ENCODE measurements at regions not wholly inside any gene's neighbourhood (a gene's known extent, or its start where the extent isn't known, plus 50 kb on each side); places are given as distances from the start of the nearest gene placed in this dataset.

GRCh38 chr1:82836973-82837680, 1036.4 kb downstream of the ADGRL2 start:
- TF ChIP-seq CTCF (IDR thresholded peaks at IDR 0.05) = no peak

DNA sequence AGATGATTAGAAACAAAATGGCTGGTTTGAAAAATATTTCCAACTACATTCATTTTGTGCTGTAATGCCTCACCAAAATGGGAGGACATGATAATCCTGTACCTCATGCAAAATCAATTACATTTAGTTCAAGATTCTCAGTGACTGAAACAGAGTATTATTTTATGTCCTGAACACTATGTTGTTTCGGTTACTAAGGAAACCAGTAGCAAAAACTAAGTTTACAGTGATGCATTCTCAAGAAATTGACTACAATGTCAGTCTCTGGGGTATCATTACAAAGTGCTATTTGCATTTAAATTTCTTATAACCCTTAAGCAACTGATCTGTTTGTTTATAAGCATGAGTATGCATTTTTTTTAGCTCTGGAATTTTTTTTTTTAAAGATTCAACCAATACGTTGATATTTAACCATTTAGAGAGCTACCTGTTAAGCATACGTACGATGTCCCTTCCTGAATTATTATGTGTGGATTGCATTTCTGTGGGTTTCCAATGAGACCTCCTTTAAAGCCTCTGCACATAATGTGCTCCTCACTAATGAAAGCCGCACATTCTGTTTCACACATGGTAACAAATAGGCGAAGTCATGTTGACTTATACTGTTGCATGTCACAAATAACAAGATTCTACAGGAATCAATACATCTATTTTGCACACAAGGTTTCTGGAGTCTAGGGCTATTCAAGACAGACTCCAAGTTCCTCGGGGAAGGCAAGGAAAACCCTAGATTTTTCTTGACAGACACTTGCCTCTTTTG, 1035.7 kb downstream of the ADGRL2 start:
- no peak for TF ChIP-seq CTCF (IDR thresholded peaks at IDR 0.05)

GRCh38 chr1:82830690-82831380, 1030.1 kb downstream of the ADGRL2 start:
- TF ChIP-seq CTCF (IDR thresholded peaks at IDR 0.05) = no peak

DNA sequence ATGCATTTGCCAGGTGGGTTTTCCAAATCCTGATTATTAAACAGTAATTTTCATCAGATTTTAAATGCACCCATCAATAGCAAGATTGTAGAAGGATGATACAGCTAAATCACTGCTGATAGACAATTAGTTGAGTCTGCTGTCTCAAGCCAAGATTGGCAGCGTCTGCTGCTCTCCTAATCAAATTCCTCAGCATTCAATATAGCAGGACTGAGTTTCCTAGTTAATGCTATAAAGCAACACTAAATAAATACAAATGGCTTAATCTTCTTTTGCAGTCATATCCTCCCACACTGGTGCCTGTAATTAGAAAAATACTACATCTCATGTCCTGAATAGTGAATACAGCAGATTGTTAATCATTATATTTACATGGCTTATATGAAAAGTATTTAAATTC, 1028.8 kb downstream of the ADGRL2 start:
- no peak for TF ChIP-seq CTCF (IDR thresholded peaks at IDR 0.05)

GRCh38 chr1:82823876-82824275, 1023.1 kb downstream of the ADGRL2 start:
- no peak for TF ChIP-seq CTCF (IDR thresholded peaks at IDR 0.05)

- no peak for TF ChIP-seq CTCF (IDR thresholded peaks at IDR 0.05)
Observed at GRCh38 chr1:82820816-82821215, 1020.1 kb downstream of the ADGRL2 start.

GRCh38 chr1:82819234-82819633, 1018.5 kb downstream of the ADGRL2 start:
- no peak for TF ChIP-seq CTCF (IDR thresholded peaks at IDR 0.05)
